ENCODE measurements at regions not wholly inside any gene's neighbourhood (a gene's known extent, or its start where the extent isn't known, plus 50 kb on each side); places are given as distances from the start of the nearest gene placed in this dataset.
A peak's percentile ranks its signal among the peaks of the same experiment; 100 is the strongest.
"Not testable (repeated sequence)": the region's sequence is repeated elsewhere in the genome, so short reads cannot be mapped to it uniquely, and the experiment has no call there.

GRCh38 chr20:30506100-30506499, 751.4 kb upstream of the DEFB115 start:
- intact Hi-C loops (cut with DNase I): no loop called here
- DNase-seq: peak in 1 of 10 donors; percentile 19

GRCh38 chr20:30508382-30508781, 749.1 kb upstream of the DEFB115 start:
- intact Hi-C loops (cut with DNase I): not testable (repeated sequence)
- peak in 2 of 10 donors; percentile 58 to 72 for DNase-seq

DNA sequence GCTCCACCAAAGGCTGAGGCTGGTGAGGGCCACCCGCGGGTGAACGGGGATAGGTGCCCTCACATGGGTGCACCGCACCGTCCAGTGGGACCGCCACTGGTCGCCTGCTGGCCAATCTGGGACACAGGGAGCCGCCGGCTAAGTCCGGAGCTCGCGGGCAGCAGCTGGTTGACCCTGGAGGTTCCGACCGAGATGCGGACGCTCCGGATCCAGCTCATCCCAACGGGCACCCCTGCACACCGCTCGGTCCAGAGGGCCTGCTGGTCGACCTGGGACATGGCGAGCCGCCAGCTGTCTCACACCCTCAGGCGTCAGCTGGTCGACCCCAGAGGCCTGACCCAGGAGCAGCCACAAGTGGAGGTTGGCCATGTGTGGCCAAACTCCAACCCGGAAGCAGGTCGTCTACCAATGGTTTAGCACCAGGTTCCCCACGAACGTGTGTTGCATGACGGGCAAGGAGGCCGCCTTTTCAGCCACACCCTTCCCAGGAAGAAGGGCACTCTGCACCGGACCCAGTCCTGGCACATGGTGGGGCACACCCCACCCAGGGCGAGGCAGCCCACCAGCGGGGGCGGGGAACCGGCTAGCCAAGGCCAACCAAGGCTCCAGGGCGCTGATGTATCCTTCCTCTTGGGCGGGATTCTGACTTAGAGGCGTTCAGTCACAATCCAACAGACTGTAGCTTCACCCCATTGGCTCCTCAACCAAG, 746.0 kb upstream of the DEFB115 start:
- DNase-seq: peak in 3 of 10 donors; percentile 69 to 88 (median 85)
- intact Hi-C loops (cut with DNase I): no loop called here

GRCh38 chr20:30513050-30513628, 744.3 kb upstream of the DEFB115 start:
- intact Hi-C loops (cut with DNase I): no loop called here
- DNase-seq: peak in 2 of 10 donors; percentile 35 to 76

DNA sequence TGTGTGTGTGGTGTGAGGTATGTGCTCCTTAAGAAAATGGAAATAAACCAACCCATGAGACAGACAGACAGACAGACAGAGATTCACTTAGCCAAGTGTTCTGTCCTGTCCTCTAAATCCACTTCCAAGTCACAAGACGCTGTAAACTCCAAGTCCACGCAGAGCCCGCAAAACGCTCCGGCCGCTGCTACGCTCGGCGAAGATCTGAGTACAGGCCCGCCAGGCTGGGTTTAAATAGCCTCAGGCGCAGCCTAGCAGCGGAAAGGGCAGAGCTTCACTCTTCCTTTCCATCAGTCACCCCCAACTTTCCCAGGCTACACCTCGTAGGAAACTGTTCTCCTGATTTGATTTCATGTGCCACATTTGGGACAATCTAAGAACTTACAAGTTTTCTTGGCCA, 741.5 kb upstream of the DEFB115 start:
- intact Hi-C loops (cut with DNase I): not testable (repeated sequence)
- peak in 1 of 10 donors; percentile 56 for DNase-seq

GRCh38 chr20:30518906-30519305, 738.6 kb upstream of the DEFB115 start:
- intact Hi-C loops (cut with DNase I): not testable (repeated sequence)
- peak in 1 of 10 donors; percentile 56 for DNase-seq

DNA sequence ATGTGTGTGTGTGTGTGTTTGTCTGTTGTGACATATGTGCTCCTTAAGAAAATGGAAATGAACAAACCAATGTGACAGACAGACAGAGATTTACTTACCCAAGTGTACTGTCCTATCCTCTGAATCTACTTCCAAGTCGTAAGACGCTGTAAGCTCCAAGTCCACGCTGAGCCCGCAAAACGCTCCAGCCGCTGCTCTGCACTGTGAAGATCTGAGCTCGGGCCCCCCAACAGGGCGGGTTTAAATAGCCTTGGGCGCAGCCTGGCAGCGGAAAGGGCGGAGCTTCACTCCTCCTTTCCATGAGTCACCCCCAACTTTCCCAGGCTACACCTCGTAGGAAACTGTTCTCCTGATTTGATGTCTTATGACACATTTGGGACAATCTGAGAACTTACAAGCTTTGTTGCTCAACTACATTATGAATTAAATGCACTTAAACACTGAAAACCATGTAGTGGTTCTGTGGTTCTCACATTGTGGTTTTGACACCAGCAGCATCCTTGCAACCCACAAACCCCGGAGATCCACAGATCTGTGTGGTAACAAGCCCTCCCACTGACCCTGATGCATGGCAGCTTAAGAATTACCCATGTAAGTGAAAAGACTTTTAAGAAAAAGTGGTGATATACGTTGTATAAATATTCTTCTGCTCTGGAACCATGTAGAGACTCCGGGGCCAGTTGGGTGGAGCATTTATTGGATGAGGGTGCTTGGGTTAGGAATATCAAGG, 735.6 kb upstream of the DEFB115 start:
- DNase-seq; intact Hi-C loops (cut with DNase I): not testable (repeated sequence)

GRCh38 chr20:30524155-30524554, 733.3 kb upstream of the DEFB115 start:
- intact Hi-C loops (cut with DNase I): not testable (repeated sequence)

GRCh38 chr20:30524761-30525160, 732.7 kb upstream of the DEFB115 start:
- intact Hi-C loops (cut with DNase I); DNase-seq: not testable (repeated sequence)

More at GRCh38 chr20:30524155-30524554, 733.3 kb upstream of the DEFB115 start:
- not testable (repeated sequence) for DNase-seq

GRCh38 chr20:30533653-30534052, 723.8 kb upstream of the DEFB115 start:
- DNase-seq; intact Hi-C loops (cut with DNase I): not testable (repeated sequence)

DNA sequence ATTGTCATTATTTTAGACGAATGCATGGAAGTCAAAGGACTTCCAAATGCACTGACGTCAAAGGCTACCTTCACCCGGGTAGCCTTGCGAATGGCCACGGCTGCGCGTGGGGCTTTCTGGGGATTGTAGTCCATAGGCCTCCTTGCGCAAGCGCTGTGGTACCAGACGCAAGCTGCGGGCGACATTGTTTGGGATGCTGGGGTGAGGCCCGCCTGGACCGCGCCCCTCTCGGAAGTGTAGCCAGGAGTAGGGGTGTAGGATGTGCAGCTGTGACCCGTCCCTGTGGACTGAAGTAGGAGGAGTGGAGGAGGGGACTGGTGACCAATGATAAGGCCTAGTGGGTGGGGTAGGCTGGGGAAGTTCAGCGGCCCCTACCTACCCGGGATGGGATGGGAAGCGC, 720.0 kb upstream of the DEFB115 start:
- intact Hi-C loops (cut with DNase I): not testable (repeated sequence)
- DNase-seq: peak in 8 of 10 donors; percentile 32 to 95 (median 78)

DNA sequence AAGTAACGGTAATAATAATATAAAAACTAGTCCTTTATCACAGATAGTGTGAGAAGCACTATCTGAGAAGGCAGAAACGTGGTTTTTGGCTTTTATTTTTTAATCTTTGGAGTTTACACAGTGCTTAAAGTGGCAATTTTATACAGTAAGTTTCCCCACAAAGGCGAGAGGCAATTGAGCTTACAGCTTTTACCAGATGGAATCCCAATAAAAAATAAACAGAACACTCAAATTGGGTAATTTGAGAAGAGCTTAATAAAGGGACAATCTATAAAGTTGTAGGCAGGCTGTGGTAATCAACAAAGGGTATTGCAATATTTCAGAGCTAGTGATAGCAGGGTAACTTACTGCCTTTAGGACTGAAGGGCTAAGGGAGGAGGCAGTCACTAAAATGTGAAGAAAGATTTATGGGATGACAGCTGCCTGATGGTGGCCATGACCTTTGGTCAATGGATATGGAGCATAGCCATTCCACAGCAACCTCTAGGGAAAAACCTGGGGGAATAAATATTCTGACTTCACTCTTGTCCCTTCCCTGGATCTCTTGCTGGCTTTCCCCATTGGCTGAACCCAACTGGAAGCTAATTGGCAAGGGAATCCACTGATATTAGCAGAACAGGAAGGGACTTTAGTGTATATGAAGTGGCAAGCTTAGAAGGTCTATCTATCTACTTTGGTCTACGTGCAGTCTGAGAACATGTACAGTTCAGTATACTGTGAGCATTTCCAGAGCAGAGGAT, 717.0 kb upstream of the DEFB115 start:
- intact Hi-C loops (cut with DNase I); DNase-seq: not testable (repeated sequence)

GRCh38 chr20:30551236-30551635, 706.2 kb upstream of the DEFB115 start:
- intact Hi-C loops (cut with DNase I); DNase-seq: not testable (repeated sequence)

DNA sequence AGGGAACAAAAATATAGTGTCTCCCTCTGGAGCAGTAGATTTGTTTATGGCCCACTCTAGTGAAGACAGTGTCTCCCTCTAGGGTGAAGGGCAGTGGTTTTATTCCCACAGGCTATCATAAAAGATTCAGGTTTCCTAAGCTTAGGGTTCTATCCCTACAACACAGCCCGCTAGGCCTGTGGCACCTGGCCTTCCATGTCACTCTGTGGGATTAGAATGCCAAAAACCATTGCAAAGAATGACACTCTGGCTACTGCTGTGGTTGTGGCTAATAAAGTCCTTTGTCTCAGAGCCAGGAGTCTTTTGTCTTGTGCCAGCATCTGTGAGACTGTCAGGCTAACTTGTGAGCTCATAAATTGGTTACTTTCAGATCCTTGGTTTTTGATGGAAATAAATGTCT, 700.7 kb upstream of the DEFB115 start:
- DNase-seq; intact Hi-C loops (cut with DNase I): not testable (repeated sequence)

DNA sequence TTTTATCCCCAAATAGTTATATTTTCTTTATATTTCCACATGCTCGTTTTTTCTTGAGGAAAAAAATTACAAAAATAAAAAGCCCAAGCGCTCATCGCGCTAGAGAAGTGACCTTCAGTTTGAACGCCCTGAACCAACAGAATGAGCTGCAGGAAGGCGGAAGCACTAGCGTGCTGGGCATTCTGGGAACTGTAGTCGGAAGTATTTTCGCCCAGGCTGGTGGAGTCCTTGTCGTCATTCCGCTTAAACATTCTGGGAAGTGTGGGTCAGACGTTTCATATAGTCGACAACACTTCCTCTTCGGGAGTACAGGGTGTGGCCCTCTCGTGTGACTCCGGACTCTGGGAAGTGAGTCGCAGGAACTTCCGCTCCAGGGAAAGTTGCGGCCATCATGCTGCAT, 692.4 kb upstream of the DEFB115 start:
- peak in 1 of 10 donors; percentile 32 for DNase-seq
- intact Hi-C loops (cut with DNase I): not testable (repeated sequence)

GRCh38 chr20:30569867-30570266, 687.6 kb upstream of the DEFB115 start:
- intact Hi-C loops (cut with DNase I): not testable (repeated sequence)

DNA sequence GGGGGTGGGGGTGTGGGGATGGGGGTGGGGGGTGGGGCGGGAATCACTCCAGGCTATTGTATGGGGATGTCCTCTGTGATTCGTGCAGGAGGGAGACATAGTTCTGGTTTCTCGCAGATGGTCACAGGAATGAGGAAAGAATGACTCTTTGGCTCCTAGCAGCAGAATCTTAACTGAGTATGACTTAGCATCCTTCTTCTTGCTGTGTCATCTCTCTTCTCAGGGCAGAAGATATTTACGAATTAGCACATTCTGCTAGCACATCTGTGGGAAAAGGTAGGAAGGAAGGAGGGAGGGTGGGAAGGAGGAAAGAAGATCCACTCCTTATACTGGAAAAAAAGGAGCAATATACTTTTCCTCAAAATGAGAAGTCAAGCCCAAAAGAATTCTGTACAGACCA, 686.8 kb upstream of the DEFB115 start:
- intact Hi-C loops (cut with DNase I); DNase-seq: not testable (repeated sequence)

More at GRCh38 chr20:30569867-30570266, 687.6 kb upstream of the DEFB115 start:
- not testable (repeated sequence) for DNase-seq

DNA sequence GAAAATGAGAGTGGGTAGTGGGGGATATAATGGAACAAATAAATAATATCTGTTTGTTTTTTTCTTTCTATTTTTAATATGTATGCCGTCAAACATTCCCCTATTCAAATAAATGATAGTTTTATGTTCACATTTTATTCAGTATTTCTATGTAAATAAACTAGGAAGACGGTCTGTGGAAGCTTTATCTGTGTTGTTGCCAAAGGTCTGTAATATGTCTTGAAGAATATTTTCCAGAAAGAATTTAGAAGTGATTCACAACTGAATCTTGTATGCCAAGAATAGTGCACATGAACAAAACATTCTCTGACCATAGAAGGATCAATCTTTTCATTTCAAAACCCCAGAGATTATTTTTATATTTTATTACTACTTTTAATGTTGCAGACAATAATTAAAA, 683.1 kb upstream of the DEFB115 start:
- DNase-seq; intact Hi-C loops (cut with DNase I): not testable (repeated sequence)

GRCh38 chr20:30579069-30579468, 678.4 kb upstream of the DEFB115 start:
- DNase-seq; intact Hi-C loops (cut with DNase I): not testable (repeated sequence)

- intact Hi-C loops (cut with DNase I): not testable (repeated sequence)
- DNase-seq: peak in 7 of 10 donors; percentile 40 to 97 (median 72)
These were observed 677.5 kb upstream of the DEFB115 start for GRCh38 chr20:30579824-30580438.
